ENCODE measurements at regions not wholly inside any gene's neighbourhood (a gene's known extent, or its start where the extent isn't known, plus 50 kb on each side); places are given as distances from the start of the nearest gene placed in this dataset.
A peak's percentile ranks its signal among the peaks of the same experiment; 100 is the strongest.

- no peak for DNase-seq
Measured at GRCh38 chr4:140277576-140277975, 95.9 kb upstream of the SCOC start.

GRCh38 chr4:140271553-140271952, 101.9 kb upstream of the SCOC start:
- no peak for DNase-seq

- no peak for DNase-seq
Measured at GRCh38 chr4:140269369-140269768, 104.1 kb upstream of the SCOC start.

- no peak for DNase-seq
Measured at GRCh38 chr4:140268186-140268841, 105.1 kb upstream of the SCOC start.

- DNase-seq, result no peak
Measured at GRCh38 chr4:140267576-140267975, 105.9 kb upstream of the SCOC start.

GRCh38 chr4:140266958-140267568, 106.4 kb upstream of the SCOC start:
- no peak for DNase-seq

GRCh38 chr4:140260227-140260626, 106.2 kb upstream of the MAML3 start:
- DNase-seq, result no peak

- DNase-seq, result no peak
Measured at GRCh38 chr4:140258476-140258875, 104.5 kb upstream of the MAML3 start.

- no peak for DNase-seq
Measured at GRCh38 chr4:140257461-140258305, 103.7 kb upstream of the MAML3 start.

- DNase-seq, result no peak
Measured at GRCh38 chr4:140256941-140257340, 103.0 kb upstream of the MAML3 start.

- DNase-seq, result no peak
Measured at GRCh38 chr4:140256335-140256734, 102.4 kb upstream of the MAML3 start.

- DNase-seq, result no peak
Measured at GRCh38 chr4:140255927-140256326, 101.9 kb upstream of the MAML3 start.

GRCh38 chr4:140255467-140255866, 101.5 kb upstream of the MAML3 start:
- DNase-seq, result no peak

- no peak for DNase-seq
Measured at GRCh38 chr4:140254651-140255299, 100.8 kb upstream of the MAML3 start.

- no peak for DNase-seq
Measured at GRCh38 chr4:140253556-140254027, 99.6 kb upstream of the MAML3 start.

- peak in 1 of 2 experiments; percentile 83 for DNase-seq
Measured at GRCh38 chr4:140252742-140253555, 99.0 kb upstream of the MAML3 start.

GRCh38 chr4:140252141-140252741, 98.3 kb upstream of the MAML3 start:
- DNase-seq, result peak in 1 of 2 experiments; percentile 42

- DNase-seq, result no peak
Measured at GRCh38 chr4:140251571-140251970, 97.6 kb upstream of the MAML3 start.

- no peak for DNase-seq
Measured at GRCh38 chr4:140250989-140251552, 97.1 kb upstream of the MAML3 start.

- DNase-seq, result no peak
Measured at GRCh38 chr4:140249351-140249750, 95.4 kb upstream of the MAML3 start.

- DNase-seq, result no peak
Measured at GRCh38 chr4:140247237-140247636, 93.3 kb upstream of the MAML3 start.

- DNase-seq, result no peak
Measured at GRCh38 chr4:140246216-140246615, 92.2 kb upstream of the MAML3 start.
